Brain microvascular endothelial cell (primary cell): ENCODE measurements at regions not wholly inside any gene's neighbourhood (a gene's known extent, or its start where the extent isn't known, plus 50 kb on each side); places are given as distances from the start of the nearest gene placed in this dataset.

Source experiments
- DNase-seq: peaks from one replicate; pipeline ENCODE4 v3.0.0-alpha.2; 2020
- H3K27ac ChIP-seq: fragments of 250-450 bp; sonication (Bioruptor Pico); 2 replicates; pipeline ENCODE4 v1.5.1; 2020; ENCODE audit warnings: mild to moderate bottlenecking, moderate library complexity
- H3K27me3 ChIP-seq: fragments of 250-450 bp; sonication (Bioruptor Pico); replicated peaks from 2 replicates; pipeline ENCODE4 v1.5.1; 2020; ENCODE audit warnings: mild to moderate bottlenecking
- H3K36me3 ChIP-seq: fragments of 250-450 bp; sonication (Bioruptor Pico); replicated peaks from 2 replicates; pipeline ENCODE4 v1.5.1; 2020; ENCODE audit warnings: mild to moderate bottlenecking
- H3K4me3 ChIP-seq: 2 replicates; pipeline ENCODE4 v1.5.1; 2011; ENCODE audit warnings: low read depth, mild to moderate bottlenecking, control low read depth, low read length, moderate library complexity
- CTCF ChIP-seq: IDR thresholded peaks from 2 replicates; pipeline ENCODE4 v1.5.1; 2011; ENCODE audit warnings: low read depth, mild to moderate bottlenecking, moderate library complexity, low read length, control low read depth, inconsistent platforms; ENCODE audit errors: missing control alignments
- in situ Hi-C: cut with HindIII; loops from 2 replicates; pipeline ENCODE4 v1.10.0; 2017; ENCODE audit warnings: low sequenced_read_pairs, low pct_ligation_motif_present

- in situ Hi-C loops: no loop called here
- Histone ChIP-seq H3K27ac (no peak overlapping the region), H3K4me3 (no peak overlapping the region), H3K36me3 (no peaks in the 10 kb centered on the region), H3K27me3 (no peaks in the 10 kb centered on the region)
- no peak for DNase-seq
- TF ChIP-seq CTCF: no peak
Observed at GRCh38 chr7:145850636-145851035, 266.0 kb upstream of the CNTNAP2 start.

- peak; percentile 54 for TF ChIP-seq CTCF
- no peaks in the 10 kb centered on the region for H3K36me3 ChIP-seq
- H3K27me3 ChIP-seq: no peaks in the 10 kb centered on the region
- H3K4me3 ChIP-seq: no peak overlapping the region
- in situ Hi-C loops: no loop called here
- no peak for DNase-seq
- H3K27ac ChIP-seq: no peak overlapping the region
Observed at GRCh38 chr7:145848691-145849090, 267.9 kb upstream of the CNTNAP2 start.

DNA sequence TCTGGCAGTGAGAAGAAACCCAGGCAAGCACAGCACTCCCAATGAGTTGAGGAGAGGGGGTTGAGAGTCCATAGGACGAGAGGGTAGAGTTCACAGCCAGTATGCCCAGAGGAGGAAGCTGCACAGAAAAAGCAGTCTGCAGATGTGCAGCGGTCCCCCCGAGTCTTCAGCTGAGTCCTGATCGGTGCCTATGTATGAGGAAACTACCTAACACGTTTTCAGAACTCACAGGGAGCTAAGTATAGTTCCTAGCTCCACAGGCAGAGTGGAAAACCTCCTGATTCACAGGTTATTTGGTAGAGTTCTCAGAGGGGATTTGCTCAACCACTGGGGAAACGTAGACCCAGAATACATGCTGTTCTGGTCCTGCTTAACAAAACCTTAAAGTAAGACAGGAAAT is 271.3 kb upstream of the CNTNAP2 start:
- Histone ChIP-seq H3K27ac (no peak overlapping the region), H3K36me3 (no peaks in the 10 kb centered on the region), H3K4me3 (no peak overlapping the region), H3K27me3 (no peaks in the 10 kb centered on the region)
- no peak for TF ChIP-seq CTCF
- in situ Hi-C loops: no loop called here
- DNase-seq: no peak

DNA sequence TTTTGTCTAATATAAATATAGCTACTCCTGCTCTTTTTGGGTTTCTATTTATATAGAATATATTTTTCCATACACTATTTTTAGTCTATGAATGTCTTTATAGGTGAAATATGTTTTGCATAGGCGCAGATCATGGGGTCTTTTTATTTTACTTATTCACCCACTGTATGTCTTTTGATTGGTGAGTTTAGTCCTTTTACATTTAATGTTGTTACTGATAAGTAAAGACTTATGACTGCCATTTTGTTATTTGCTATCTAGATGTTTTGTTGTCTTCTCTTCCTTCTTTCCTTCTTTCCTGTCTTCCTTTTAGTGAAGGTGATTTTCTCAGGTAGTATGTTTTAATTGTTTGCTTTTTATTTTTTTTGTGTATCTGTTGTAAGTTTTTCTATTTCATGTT is 276.8 kb upstream of the CNTNAP2 start:
- no peak for TF ChIP-seq CTCF
- Histone ChIP-seq H3K27me3 (no peaks in the 10 kb centered on the region), H3K4me3 (no peak overlapping the region), H3K27ac (no peak overlapping the region), H3K36me3 (no peaks in the 10 kb centered on the region)
- in situ Hi-C loops: no loop called here
- no peak for DNase-seq

- Histone ChIP-seq H3K27me3 (no peaks in the 10 kb centered on the region), H3K4me3 (no peak overlapping the region), H3K36me3 (no peaks in the 10 kb centered on the region), H3K27ac (no peak overlapping the region)
- no peak for TF ChIP-seq CTCF
- in situ Hi-C loops: no loop called here
- DNase-seq: no peak
Observed at GRCh38 chr7:145831616-145832206, 284.9 kb upstream of the CNTNAP2 start.

DNA sequence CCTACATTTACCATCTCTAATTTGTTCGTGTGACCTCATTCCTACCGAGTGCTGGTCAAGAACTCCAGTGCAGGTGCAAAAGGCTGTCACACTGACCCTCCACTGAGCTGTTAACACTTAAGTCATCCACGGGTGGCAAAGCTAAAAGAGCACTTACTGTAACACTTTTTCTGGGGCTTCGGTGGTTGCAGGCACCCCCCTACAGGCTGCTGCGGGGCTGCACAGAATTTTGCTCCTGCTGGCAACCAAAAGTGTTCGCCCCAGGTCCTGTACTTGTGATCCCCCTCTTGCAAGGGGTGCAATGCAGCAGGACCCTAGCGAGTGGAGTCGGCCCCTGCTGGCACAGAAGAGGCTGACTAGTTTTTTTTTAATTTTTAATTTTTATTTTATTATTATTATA is 298.9 kb upstream of the CNTNAP2 start:
- no peak overlapping the region for H3K4me3 ChIP-seq
- no peak overlapping the region for H3K27ac ChIP-seq
- in situ Hi-C loops: no loop called here
- no peaks in the 10 kb centered on the region for H3K36me3 ChIP-seq
- H3K27me3 ChIP-seq: no peaks in the 10 kb centered on the region
- no peak for DNase-seq
- TF ChIP-seq CTCF: no peak
